HFFc6 (cell line): ENCODE measurements at regions not wholly inside any gene's neighbourhood (a gene's known extent, or its start where the extent isn't known, plus 50 kb on each side); places are given as distances from the start of the nearest gene placed in this dataset.
"Not testable (repeated sequence)": the region's sequence is repeated elsewhere in the genome, so short reads cannot be mapped to it uniquely, and the experiment has no call there.

ENCODE experiments used
- DNase-seq: peaks from one replicate; pipeline ENCODE4 v3.0.0-alpha.2; 2018
- H3K27ac Mint-ChIP-seq: 2 replicates; pipeline ENCODE4 v1.8.0; 2020; ENCODE audit warnings: mild to moderate bottlenecking, mixed read lengths
- H3K27me3 Mint-ChIP-seq: 2 replicates; pipeline ENCODE4 v1.8.0; 2021; ENCODE audit warnings: mild to moderate bottlenecking, moderate library complexity, mixed read lengths; ENCODE audit not compliant: insufficient read depth
- H3K36me3 Mint-ChIP-seq: 2 replicates; pipeline ENCODE4 v1.8.0; 2021; ENCODE audit warnings: low read depth, mixed read lengths
- H3K4me1 Mint-ChIP-seq: 2 replicates; pipeline ENCODE4 v1.8.0; 2020; ENCODE audit warnings: low read depth, mixed read lengths
- H3K4me3 Mint-ChIP-seq: 2 replicates; pipeline ENCODE4 v1.8.0; 2020; ENCODE audit warnings: mild to moderate bottlenecking, moderate library complexity, mixed read lengths
- H3K9me3 Mint-ChIP-seq: 2 replicates; pipeline ENCODE4 v1.8.0; 2020; ENCODE audit warnings: mild to moderate bottlenecking, mixed read lengths
- CTCF ChIP-seq: fragments of 200-600 bp; sonication (generic); IDR thresholded peaks from 2 replicates; pipeline ENCODE4 v1.5.0; 2021; ENCODE audit warnings: antibody characterized with exemption, mild to moderate bottlenecking

- Mint-ChIP-seq H3K4me3 (no peak overlapping the region), H3K36me3 (no peaks in the 10 kb centered on the region), H3K27me3 (0 out of 2 replicates have a peak, but pooled peaks cover 5% of the 10 kb centered on the region), H3K9me3 (no peaks in the 10 kb centered on the region), H3K4me1 (no peaks in the 10 kb centered on the region), H3K27ac (no peak overlapping the region)
- DNase-seq, result no peak
- TF ChIP-seq CTCF, result no peak
Measured at GRCh38 chr1:188170411-188170810, 1341.7 kb downstream of the PLA2G4A start.

- Mint-ChIP-seq H3K4me3 (no peak overlapping the region), H3K27me3 (0 out of 2 replicates have a peak, but pooled peaks cover 5% of the 10 kb centered on the region), H3K4me1 (no peaks in the 10 kb centered on the region), H3K9me3 (no peaks in the 10 kb centered on the region), H3K27ac (no peak overlapping the region), H3K36me3 (no peaks in the 10 kb centered on the region)
- no peak for TF ChIP-seq CTCF
- DNase-seq, result no peak
Measured at GRCh38 chr1:188170935-188171334, 1342.2 kb downstream of the PLA2G4A start.

DNA sequence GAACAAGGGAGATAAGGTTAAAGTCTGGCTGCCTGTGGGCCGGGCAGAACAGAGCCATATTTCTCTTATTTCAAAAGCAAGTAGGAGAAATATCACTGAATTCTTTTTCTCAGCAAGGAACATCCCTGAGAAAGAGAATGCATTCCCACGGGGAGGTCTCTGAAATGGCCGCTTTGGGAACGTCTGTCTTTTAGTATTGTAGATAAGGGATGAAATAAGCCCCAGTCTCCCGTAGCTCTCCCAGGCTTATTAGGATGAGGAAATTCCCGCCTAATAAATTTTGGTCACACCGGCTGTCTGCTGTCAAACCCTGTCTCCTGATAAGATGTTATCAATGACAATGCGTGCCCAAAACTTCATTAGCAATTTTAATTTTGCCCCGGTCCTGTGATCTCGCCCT is 1353.3 kb downstream of the PLA2G4A start:
- peaks cover 12% of the 10 kb centered on the region for H3K9me3 Mint-ChIP-seq
- H3K27ac Mint-ChIP-seq, H3K36me3 Mint-ChIP-seq, H3K4me1 Mint-ChIP-seq, H3K27me3 Mint-ChIP-seq, H3K4me3 Mint-ChIP-seq, DNase-seq: not testable (repeated sequence)

- no peak for TF ChIP-seq CTCF
- Mint-ChIP-seq H3K4me3 (no peak overlapping the region), H3K27ac (no peak overlapping the region), H3K9me3 (peaks cover 4% of the 10 kb centered on the region), H3K27me3 (peaks cover 3% of the 10 kb centered on the region; the same call in 1 of the 2 replicates), H3K36me3 (no peaks in the 10 kb centered on the region), H3K4me1 (no peaks in the 10 kb centered on the region)
- DNase-seq, result no peak
Measured at GRCh38 chr1:188188317-188188716, 1359.6 kb downstream of the PLA2G4A start.

- H3K9me3 Mint-ChIP-seq, result peaks cover 4% of the 10 kb centered on the region; the same call in 1 of the 2 replicates
- H3K27me3 Mint-ChIP-seq, result no peaks in the 10 kb centered on the region
- no peak for TF ChIP-seq CTCF
- H3K4me3 Mint-ChIP-seq, result no peak overlapping the region
- no peak overlapping the region for H3K27ac Mint-ChIP-seq
- no peaks in the 10 kb centered on the region for H3K4me1 Mint-ChIP-seq
- H3K36me3 Mint-ChIP-seq, result no peaks in the 10 kb centered on the region
- no peak for DNase-seq
Measured at GRCh38 chr1:188194916-188195315, 1366.2 kb downstream of the PLA2G4A start.

GRCh38 chr1:188218289-188218688 is 1389.5 kb downstream of the PLA2G4A start:
- Mint-ChIP-seq H3K27ac (no peak overlapping the region), H3K4me3 (no peak overlapping the region), H3K27me3 (no peaks in the 10 kb centered on the region; the same call in 1 of the 2 replicates), H3K36me3 (no peaks in the 10 kb centered on the region), H3K9me3 (peaks cover 6% of the 10 kb centered on the region), H3K4me1 (no peaks in the 10 kb centered on the region)
- no peak for TF ChIP-seq CTCF
- no peak for DNase-seq
